Transverse colon (tissue), 4 donors: ENCODE measurements at regions not wholly inside any gene's neighbourhood (a gene's known extent, or its start where the extent isn't known, plus 50 kb on each side); places are given as distances from the start of the nearest gene placed in this dataset.

Experiments used
- EP300 ChIP-seq: sonication (generic); formaldehyde crosslinking; IDR thresholded peaks from one replicate; pipeline ENCODE4 v1.6.1; 2017; ENCODE audit warnings: antibody characterized with exemption, low read depth
- POLR2A ChIP-seq: fragments of 450-650 bp; IDR thresholded peaks from one replicate; pipeline ENCODE4 v1.6.1; 2016; ENCODE audit warnings: antibody characterized with exemption, mild to moderate bottlenecking, moderate library complexity
- POLR2AphosphoS5 ChIP-seq, 3 donors: sonication (generic); formaldehyde crosslinking; IDR thresholded peaks; one replicate each; pipeline ENCODE4 v1.6.1; 2016; ENCODE audit warnings: antibody characterized with exemption in 3 of 3
- TF ChIP-seq, protein P1 (sequence below), 5 experiments: fragments of 200-600 bp in 3 of 5; fragments of 450-650 bp in 2 of 5; sonication (generic) in 3 of 5; IDR thresholded peaks; 1 replicate in 2 of 5; 2 replicates in 3 of 5; pipeline ENCODE4 v1.5.1; 2016 to 2017; ENCODE audit warnings: antibody characterized with exemption in 5 of 5, inconsistent platforms in 3 of 5, mild to moderate bottlenecking in 2 of 5, moderate library complexity in 1 of 5

DNA sequence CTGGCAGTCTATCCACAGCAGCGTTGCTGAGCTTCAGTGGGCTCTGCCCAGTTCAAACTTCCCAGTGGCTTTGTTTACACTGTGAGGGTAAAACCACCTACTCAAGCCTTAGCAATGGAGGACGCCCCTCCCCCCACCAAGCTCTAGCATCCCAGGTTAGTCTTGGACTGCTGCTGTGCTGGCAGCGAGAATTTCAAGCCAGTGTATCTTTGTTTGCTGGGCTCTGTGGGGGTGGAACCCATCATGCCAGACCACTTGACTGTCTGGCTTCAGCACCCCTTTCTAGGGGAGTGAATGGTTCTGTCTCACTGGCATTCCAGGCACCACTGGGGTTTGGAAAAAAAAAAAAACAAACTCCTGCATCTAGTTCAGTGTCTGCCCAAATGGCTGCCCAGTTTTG, 249.7 kb upstream of the SYNCRIP start:
- TF ChIP-seq POLR2A (no peak), POLR2AphosphoS5 (IDR thresholded peaks at IDR 0.05) (no peak), EP300 (no peak)
- TF ChIP-seq, protein P1, sequence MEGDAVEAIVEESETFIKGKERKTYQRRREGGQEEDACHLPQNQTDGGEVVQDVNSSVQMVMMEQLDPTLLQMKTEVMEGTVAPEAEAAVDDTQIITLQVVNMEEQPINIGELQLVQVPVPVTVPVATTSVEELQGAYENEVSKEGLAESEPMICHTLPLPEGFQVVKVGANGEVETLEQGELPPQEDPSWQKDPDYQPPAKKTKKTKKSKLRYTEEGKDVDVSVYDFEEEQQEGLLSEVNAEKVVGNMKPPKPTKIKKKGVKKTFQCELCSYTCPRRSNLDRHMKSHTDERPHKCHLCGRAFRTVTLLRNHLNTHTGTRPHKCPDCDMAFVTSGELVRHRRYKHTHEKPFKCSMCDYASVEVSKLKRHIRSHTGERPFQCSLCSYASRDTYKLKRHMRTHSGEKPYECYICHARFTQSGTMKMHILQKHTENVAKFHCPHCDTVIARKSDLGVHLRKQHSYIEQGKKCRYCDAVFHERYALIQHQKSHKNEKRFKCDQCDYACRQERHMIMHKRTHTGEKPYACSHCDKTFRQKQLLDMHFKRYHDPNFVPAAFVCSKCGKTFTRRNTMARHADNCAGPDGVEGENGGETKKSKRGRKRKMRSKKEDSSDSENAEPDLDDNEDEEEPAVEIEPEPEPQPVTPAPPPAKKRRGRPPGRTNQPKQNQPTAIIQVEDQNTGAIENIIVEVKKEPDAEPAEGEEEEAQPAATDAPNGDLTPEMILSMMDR (IDR thresholded peaks at IDR 0.05) = no peak
